ENCODE measurements at regions not wholly inside any gene's neighbourhood (a gene's known extent, or its start where the extent isn't known, plus 50 kb on each side); places are given as distances from the start of the nearest gene placed in this dataset.

GRCh38 chr14:105876829-105877228 is 350.4 kb downstream of the TMEM121 start:
- no peak for TF ChIP-seq CTCF (IDR thresholded peaks at IDR 0.05; ENCODE audit: insufficient read depth, low read length)
- TF ChIP-seq POLR2AphosphoS5 (IDR thresholded peaks at IDR 0.05; ENCODE audit: low read depth), result no peak
